Activated B cell treated with CpG ODN at 0.5 μM for 24 hours (primary cell): ENCODE measurements at regions not wholly inside any gene's neighbourhood (a gene's known extent, or its start where the extent isn't known, plus 50 kb on each side); places are given as distances from the start of the nearest gene placed in this dataset.

Source experiments
- ATAC-seq: fragments of 200-7000 bp; cut with Tn5 transposase; one replicate; pipeline ENCODE4 v1.10.0; 2021; ENCODE audit warnings: low read depth, mild to moderate bottlenecking, moderate library complexity
- CTCF ChIA-PET: fragments of 350-600 bp; sonication (Branson Sonifier 250); formaldehyde crosslinking; loops from one replicate; lab custom pipeline; 2021; ENCODE audit warnings: antibody characterized with exemption; lab: Charles Lee
- POLR2A ChIA-PET: fragments of 350-600 bp; sonication (Branson Sonifier 250); formaldehyde crosslinking; loops from one replicate; lab custom pipeline; 2021; ENCODE audit warnings: antibody characterized with exemption; lab: Charles Lee
- DNase-seq: peaks from one replicate; pipeline ENCODE4 v3.0.0; 2022
- H3K27ac Mint-ChIP-seq: one replicate; pipeline ENCODE4 v1.8.0; 2020; ENCODE audit warnings: mixed read lengths
- H3K27me3 Mint-ChIP-seq: one replicate; pipeline ENCODE4 v1.8.0; 2021; ENCODE audit warnings: mixed read lengths
- H3K36me3 Mint-ChIP-seq: one replicate; pipeline ENCODE4 v1.8.0; 2021; ENCODE audit warnings: low read depth, mixed read lengths
- H3K4me1 Mint-ChIP-seq: one replicate; pipeline ENCODE4 v1.8.0; 2021; ENCODE audit warnings: mixed read lengths
- H3K4me3 Mint-ChIP-seq: one replicate; pipeline ENCODE4 v1.8.0; 2020; ENCODE audit warnings: mild to moderate bottlenecking, mixed read lengths
- H3K9me3 Mint-ChIP-seq: one replicate; pipeline ENCODE4 v1.8.0; 2020; ENCODE audit warnings: mixed read lengths
- CTCF ChIP-seq: fragments of 200-600 bp; IDR thresholded peaks from one replicate; pipeline ENCODE4 v1.8.0; 2022; ENCODE audit warnings: antibody characterized with exemption, mild to moderate bottlenecking
- intact Hi-C: fragments of 100-400 bp; cut with micrococcal nuclease; formaldehyde crosslinking; loops from one replicate; pipeline ENCODE4 v1.15.1; 2024

GRCh38 chr2:157190151-157190550, 67.4 kb upstream of the GALNT5 start:
- Mint-ChIP-seq H3K36me3 (no peaks in the 10 kb centered on the region), H3K4me1 (no peaks in the 10 kb centered on the region), H3K27me3 (peaks cover 4% of the 10 kb centered on the region), H3K27ac (no peak overlapping the region), H3K9me3 (no peaks in the 10 kb centered on the region), H3K4me3 (no peak overlapping the region)
- ChIA-PET POLR2A (no interaction called here), CTCF (no interaction called here)
- intact Hi-C loops: loop anchor here (10.0 kb wide), 1 partner anchor 595 kb away; no protein-coding TSS in a partner anchor
- no peak for TF ChIP-seq CTCF
- DNase-seq (no peak), ATAC-seq (no peak)

- intact Hi-C loops: loop anchor here (10.0 kb wide), 1 partner anchor 596 kb away; no protein-coding TSS in a partner anchor
- no peaks in the 10 kb centered on the region for H3K9me3 Mint-ChIP-seq
- no peaks in the 10 kb centered on the region for H3K4me1 Mint-ChIP-seq
- H3K4me3 Mint-ChIP-seq: no peak overlapping the region
- no peak for TF ChIP-seq CTCF
- DNase-seq: no peak
- H3K36me3 Mint-ChIP-seq: no peaks in the 10 kb centered on the region
- CTCF ChIA-PET: no interaction called here
- POLR2A ChIA-PET: no interaction called here
- H3K27ac Mint-ChIP-seq: no peak overlapping the region
- ATAC-seq: no peak
- peaks cover 4% of the 10 kb centered on the region for H3K27me3 Mint-ChIP-seq
These were observed 66.3 kb upstream of the GALNT5 start for GRCh38 chr2:157191186-157191585.

GRCh38 chr2:157192445-157193423, 64.8 kb upstream of the GALNT5 start:
- H3K9me3 Mint-ChIP-seq: no peaks in the 10 kb centered on the region
- no peak for TF ChIP-seq CTCF
- H3K27me3 Mint-ChIP-seq: peaks cover 6% of the 10 kb centered on the region
- H3K4me1 Mint-ChIP-seq: no peaks in the 10 kb centered on the region
- no peak for DNase-seq
- ChIA-PET CTCF (interaction anchor here (1.3 to 2.2 kb wide), 3 partner anchors 1814 to 1817 kb away, joined by 4 to 7 read pairs (median 6); no protein-coding TSS in a partner anchor), POLR2A (no interaction called here)
- no peak overlapping the region for H3K27ac Mint-ChIP-seq
- intact Hi-C loops: loop anchor here (10.0 kb wide), 1 partner anchor 598 kb away; no protein-coding TSS in a partner anchor
- no peak for ATAC-seq
- H3K4me3 Mint-ChIP-seq: no peak overlapping the region
- H3K36me3 Mint-ChIP-seq: no peaks in the 10 kb centered on the region

- intact Hi-C loops: loop anchor here (10.0 kb wide), 1 partner anchor 599 kb away; no protein-coding TSS in a partner anchor
- ChIA-PET POLR2A (no interaction called here), CTCF (interaction anchor here (1.3 to 2.2 kb wide), 3 partner anchors 1814 to 1818 kb away, joined by 4 to 7 read pairs (median 6); no protein-coding TSS in a partner anchor)
- H3K4me3 Mint-ChIP-seq: no peak overlapping the region
- no peaks in the 10 kb centered on the region for H3K4me1 Mint-ChIP-seq
- H3K9me3 Mint-ChIP-seq: no peaks in the 10 kb centered on the region
- ATAC-seq: no peak
- H3K27ac Mint-ChIP-seq: no peak overlapping the region
- DNase-seq: no peak
- no peaks in the 10 kb centered on the region for H3K36me3 Mint-ChIP-seq
- H3K27me3 Mint-ChIP-seq: peaks cover 6% of the 10 kb centered on the region
- no peak for TF ChIP-seq CTCF
These were observed 64.0 kb upstream of the GALNT5 start for GRCh38 chr2:157193461-157193860.
